ENCODE measurements at regions not wholly inside any gene's neighbourhood (a gene's known extent, or its start where the extent isn't known, plus 50 kb on each side); places are given as distances from the start of the nearest gene placed in this dataset.

GRCh38 chr9:90032296-90033027, 427.6 kb downstream of the GADD45G start:
- DNase-seq (ENCODE audit: low read depth) = no peak
- H3K4me3 ChIP-seq (ENCODE audit: low read depth, low read length) = no peak overlapping the region
- TF ChIP-seq CTCF (IDR thresholded peaks at IDR 0.05; ENCODE audit: insufficient read depth, low read depth, low read length, missing control alignments) = no peak

GRCh38 chr9:90033028-90033650, 428.3 kb downstream of the GADD45G start:
- no peak for TF ChIP-seq CTCF (IDR thresholded peaks at IDR 0.05; ENCODE audit: insufficient read depth, low read depth, low read length, missing control alignments)
- DNase-seq (ENCODE audit: low read depth) = no peak
- H3K4me3 ChIP-seq (ENCODE audit: low read depth, low read length) = no peak overlapping the region

GRCh38 chr9:90034071-90034470, 429.3 kb downstream of the GADD45G start:
- DNase-seq (ENCODE audit: low read depth) = no peak
- no peak for TF ChIP-seq CTCF (IDR thresholded peaks at IDR 0.05; ENCODE audit: insufficient read depth, low read depth, low read length, missing control alignments)
- no peak overlapping the region for H3K4me3 ChIP-seq (ENCODE audit: low read depth, low read length)

- H3K4me3 ChIP-seq (ENCODE audit: low read depth, low read length) = no peak overlapping the region
- no peak for DNase-seq (ENCODE audit: low read depth)
- no peak for TF ChIP-seq CTCF (IDR thresholded peaks at IDR 0.05; ENCODE audit: insufficient read depth, low read depth, low read length, missing control alignments)
Measured at GRCh38 chr9:90035471-90035870, 430.7 kb downstream of the GADD45G start.

GRCh38 chr9:90037146-90037797, 432.5 kb downstream of the GADD45G start:
- H3K4me3 ChIP-seq (ENCODE audit: low read depth, low read length) = no peak overlapping the region
- DNase-seq (ENCODE audit: low read depth) = no peak
- no peak for TF ChIP-seq CTCF (IDR thresholded peaks at IDR 0.05; ENCODE audit: insufficient read depth, low read depth, low read length, missing control alignments)

- no peak for TF ChIP-seq CTCF (IDR thresholded peaks at IDR 0.05; ENCODE audit: insufficient read depth, low read depth, low read length, missing control alignments)
- DNase-seq (ENCODE audit: low read depth) = no peak
- no peak overlapping the region for H3K4me3 ChIP-seq (ENCODE audit: low read depth, low read length)
Measured at GRCh38 chr9:90038763-90039162, 434.0 kb downstream of the GADD45G start.

All from GM12865 (cell line).